HEK293T (cell line): ENCODE measurements at regions not wholly inside any gene's neighbourhood (a gene's known extent, or its start where the extent isn't known, plus 50 kb on each side); places are given as distances from the start of the nearest gene placed in this dataset.

ENCODE experiments used
- CTBP1 ChIP-seq: fragments of 450-650 bp; IDR thresholded peaks from 2 replicates; pipeline ENCODE4 v1.6.1; 2016; ENCODE audit warnings: borderline replicate concordance
- ELF4 ChIP-seq: fragments of 450-650 bp; IDR thresholded peaks from 2 replicates; pipeline ENCODE4 v1.6.1; 2017; ENCODE audit warnings: antibody characterized with exemption
- FOXA1 ChIP-seq: fragments of 450-650 bp; IDR thresholded peaks from 2 replicates; pipeline ENCODE4 v1.6.1; 2016; ENCODE audit warnings: mild to moderate bottlenecking
- FOXM1 ChIP-seq: fragments of 450-650 bp; IDR thresholded peaks from 2 replicates; pipeline ENCODE4 v1.6.1; 2017; ENCODE audit warnings: mild to moderate bottlenecking, borderline replicate concordance
- LEF1 ChIP-seq: fragments of 450-650 bp; IDR thresholded peaks from 2 replicates; pipeline ENCODE4 v1.6.1; 2017; ENCODE audit warnings: mild to moderate bottlenecking, borderline replicate concordance
- PKNOX1 ChIP-seq: fragments of 450-650 bp; IDR thresholded peaks from 2 replicates; pipeline ENCODE4 v1.6.1; 2016

- TF ChIP-seq FOXA1 (no peak), PKNOX1 (no peak), FOXM1 (no peak), CTBP1 (no peak), ELF4 (no peak), LEF1 (no peak)
Observed at GRCh38 chr3:168212664-168213285, 117.1 kb upstream of the GOLIM4 start.
